ENCODE measurements at regions not wholly inside any gene's neighbourhood (a gene's known extent, or its start where the extent isn't known, plus 50 kb on each side); places are given as distances from the start of the nearest gene placed in this dataset.

DNA sequence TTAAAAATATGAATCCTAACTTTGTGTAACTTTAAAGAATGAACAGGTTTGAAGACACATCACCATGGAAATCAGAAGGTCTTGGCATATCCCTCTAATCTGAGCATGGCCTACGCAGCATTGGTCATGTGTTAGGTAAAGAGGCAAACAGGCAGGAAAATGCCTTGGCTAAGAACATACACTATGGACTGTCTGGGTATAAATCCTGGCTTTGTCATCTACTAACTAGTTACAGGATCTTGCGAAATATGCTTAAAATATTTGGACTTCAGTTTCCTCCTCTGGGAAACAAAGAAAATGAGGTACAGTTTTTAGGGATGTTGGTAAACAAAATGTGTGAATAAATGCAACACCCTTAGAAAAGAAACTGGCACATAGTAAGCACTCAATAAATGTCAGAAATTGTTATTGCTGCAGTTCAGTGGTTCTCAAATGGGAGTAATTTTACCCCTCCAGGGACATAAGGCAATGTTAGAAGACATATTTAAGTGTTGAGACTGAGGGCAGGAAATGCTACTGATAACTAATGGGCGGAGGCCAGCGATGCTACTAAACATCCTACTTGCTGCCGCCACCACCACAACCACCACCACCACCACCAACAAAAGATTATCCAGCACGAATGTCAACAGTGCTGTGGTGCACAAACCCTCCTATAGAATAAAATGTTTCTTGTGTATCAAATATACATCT lies 770.8 kb upstream of the SOX9 start:
- Histone ChIP-seq H3K9me3 (no peaks in the 10 kb centered on the region), H3K27me3 (no peaks in the 10 kb centered on the region), H3K36me3 (no peaks in the 10 kb centered on the region), H3K4me3 (no peak overlapping the region), H3K4me1 (no peaks in the 10 kb centered on the region), H3K27ac (no peak overlapping the region)
- TF ChIP-seq, protein P1, sequence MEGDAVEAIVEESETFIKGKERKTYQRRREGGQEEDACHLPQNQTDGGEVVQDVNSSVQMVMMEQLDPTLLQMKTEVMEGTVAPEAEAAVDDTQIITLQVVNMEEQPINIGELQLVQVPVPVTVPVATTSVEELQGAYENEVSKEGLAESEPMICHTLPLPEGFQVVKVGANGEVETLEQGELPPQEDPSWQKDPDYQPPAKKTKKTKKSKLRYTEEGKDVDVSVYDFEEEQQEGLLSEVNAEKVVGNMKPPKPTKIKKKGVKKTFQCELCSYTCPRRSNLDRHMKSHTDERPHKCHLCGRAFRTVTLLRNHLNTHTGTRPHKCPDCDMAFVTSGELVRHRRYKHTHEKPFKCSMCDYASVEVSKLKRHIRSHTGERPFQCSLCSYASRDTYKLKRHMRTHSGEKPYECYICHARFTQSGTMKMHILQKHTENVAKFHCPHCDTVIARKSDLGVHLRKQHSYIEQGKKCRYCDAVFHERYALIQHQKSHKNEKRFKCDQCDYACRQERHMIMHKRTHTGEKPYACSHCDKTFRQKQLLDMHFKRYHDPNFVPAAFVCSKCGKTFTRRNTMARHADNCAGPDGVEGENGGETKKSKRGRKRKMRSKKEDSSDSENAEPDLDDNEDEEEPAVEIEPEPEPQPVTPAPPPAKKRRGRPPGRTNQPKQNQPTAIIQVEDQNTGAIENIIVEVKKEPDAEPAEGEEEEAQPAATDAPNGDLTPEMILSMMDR (IDR thresholded peaks at IDR 0.05) = no peak
- DNase-seq (ENCODE audit: low spot score in 2 of 2) = no peak
- intact Hi-C loops (cut with DNase I) = no loop called here

DNA sequence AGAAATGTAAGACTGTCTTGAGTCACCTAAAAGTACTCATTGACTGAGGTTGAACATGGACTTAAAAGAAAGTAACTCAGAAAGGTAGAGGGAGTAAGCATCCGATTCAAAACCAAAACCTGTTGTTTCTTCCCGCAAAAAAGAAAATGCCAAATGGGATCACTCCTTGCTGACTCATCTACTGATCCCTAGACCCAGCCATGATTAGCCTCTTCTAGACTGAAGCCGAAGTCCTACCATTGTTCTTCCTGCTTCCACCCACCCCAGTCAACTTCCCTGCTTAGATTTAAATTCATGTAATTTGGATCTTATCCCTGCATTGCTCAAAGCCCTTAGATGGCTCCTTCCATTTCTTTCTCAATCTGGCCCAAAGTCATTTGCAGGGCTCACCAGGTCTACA lies 760.5 kb upstream of the SOX9 start:
- no peaks in the 10 kb centered on the region for H3K36me3 ChIP-seq
- TF ChIP-seq, protein P1 (IDR thresholded peaks at IDR 0.05) = no peak
- H3K9me3 ChIP-seq = peaks cover 0 to 4% of the 10 kb centered on the region in 2 donors
- no peak overlapping the region for H3K4me3 ChIP-seq
- no peak for DNase-seq (ENCODE audit: low spot score in 2 of 2)
- H3K4me1 ChIP-seq = no peaks in the 10 kb centered on the region
- intact Hi-C loops (cut with DNase I) = no loop called here
- H3K27me3 ChIP-seq = no peaks in the 10 kb centered on the region
- H3K27ac ChIP-seq = no peak overlapping the region

DNA sequence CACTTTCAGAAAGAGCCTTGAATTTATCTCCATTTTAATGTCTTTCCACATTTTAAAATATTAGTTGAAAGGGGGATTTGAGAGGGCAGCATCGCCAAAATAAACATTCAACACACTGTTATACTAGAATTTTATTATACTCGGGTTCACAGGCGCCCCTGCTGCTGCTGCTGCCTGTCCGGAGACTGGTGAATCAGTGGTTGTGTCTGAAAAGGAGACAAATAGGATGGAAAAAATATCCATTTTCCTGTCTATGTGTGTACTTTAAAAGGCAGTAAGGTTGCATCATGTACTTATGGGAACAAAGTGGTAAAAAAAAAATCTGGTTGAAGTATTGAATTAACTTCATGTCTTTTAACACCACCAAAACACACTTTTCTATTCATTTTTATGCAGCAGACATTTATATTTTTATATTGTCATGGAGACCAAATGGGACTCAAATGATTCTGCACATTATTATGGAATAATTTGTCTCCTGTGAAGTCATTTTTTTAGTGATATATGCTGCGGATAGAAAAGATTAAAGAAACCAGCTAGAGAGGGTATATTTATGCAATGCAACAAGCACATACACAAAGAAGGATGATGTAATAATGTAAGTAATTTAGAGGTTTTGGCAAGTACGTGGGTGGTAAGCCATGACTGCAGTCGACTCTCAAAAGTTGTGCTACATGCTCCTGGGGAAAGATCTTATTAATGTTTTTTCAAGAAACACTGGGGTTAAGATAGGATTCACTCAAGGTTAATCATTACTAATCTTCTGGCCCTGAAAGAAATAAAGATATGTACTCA lies 759.0 kb upstream of the SOX9 start:
- H3K4me1 ChIP-seq = no peaks in the 10 kb centered on the region
- DNase-seq (ENCODE audit: low spot score in 2 of 2) = no peak
- peaks cover 0 to 4% of the 10 kb centered on the region in 2 donors for H3K9me3 ChIP-seq
- TF ChIP-seq, protein P1 (IDR thresholded peaks at IDR 0.05) = no peak
- no peaks in the 10 kb centered on the region for H3K27me3 ChIP-seq
- intact Hi-C loops (cut with DNase I) = no loop called here
- no peaks in the 10 kb centered on the region for H3K36me3 ChIP-seq
- no peak overlapping the region for H3K27ac ChIP-seq
- no peak overlapping the region for H3K4me3 ChIP-seq

DNA sequence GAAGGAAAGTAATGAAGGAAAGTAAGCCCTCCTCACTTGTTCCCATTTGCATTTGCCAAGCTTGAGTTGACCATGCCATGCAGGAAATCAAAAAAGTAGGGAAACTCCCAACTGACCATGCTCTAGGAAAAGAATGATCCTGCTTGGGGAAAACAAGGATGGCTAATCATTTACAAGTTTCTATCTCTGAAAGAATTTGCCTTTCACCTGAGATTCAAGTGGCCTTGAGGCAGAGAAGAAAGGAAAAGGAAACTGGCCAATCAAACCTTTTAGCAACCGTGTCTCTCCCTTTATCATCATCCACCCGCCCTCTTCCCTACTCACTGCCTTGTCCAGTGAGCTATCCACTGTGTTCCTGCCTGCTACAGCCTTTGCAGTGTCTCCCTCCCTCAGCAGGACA lies 757.2 kb upstream of the SOX9 start:
- no peak overlapping the region for H3K4me3 ChIP-seq
- intact Hi-C loops (cut with DNase I) = no loop called here
- H3K9me3 ChIP-seq = no peaks in the 10 kb centered on the region
- no peaks in the 10 kb centered on the region for H3K36me3 ChIP-seq
- no peak for DNase-seq (ENCODE audit: low spot score in 2 of 2)
- TF ChIP-seq, protein P1 (IDR thresholded peaks at IDR 0.05) = no peak
- no peaks in the 10 kb centered on the region for H3K4me1 ChIP-seq
- no peak overlapping the region for H3K27ac ChIP-seq
- H3K27me3 ChIP-seq = no peaks in the 10 kb centered on the region

DNA sequence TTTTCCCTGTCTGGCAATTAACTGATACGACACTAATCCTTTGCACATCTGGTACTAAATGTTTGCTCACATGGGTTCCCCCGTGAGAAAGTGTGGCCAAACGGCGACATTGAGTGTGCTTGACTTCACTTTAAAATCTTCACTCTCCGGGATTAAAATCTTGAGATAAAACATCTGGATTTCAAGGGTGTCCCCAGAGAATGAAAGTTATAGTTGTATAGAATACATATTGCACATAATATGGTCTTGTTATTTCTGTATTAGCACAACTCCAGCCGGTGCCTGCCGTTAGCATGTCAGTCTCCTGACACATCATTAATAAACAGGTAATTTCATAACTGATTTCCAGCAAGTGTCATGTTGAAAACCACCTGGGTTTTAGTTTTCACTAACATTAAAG lies 749.0 kb upstream of the SOX9 start:
- Histone ChIP-seq H3K27ac (no peak overlapping the region), H3K27me3 (no peaks in the 10 kb centered on the region), H3K4me3 (no peak overlapping the region), H3K4me1 (no peaks in the 10 kb centered on the region), H3K36me3 (no peaks in the 10 kb centered on the region), H3K9me3 (no peaks in the 10 kb centered on the region)
- TF ChIP-seq, protein P1 (IDR thresholded peaks at IDR 0.05) = no peak
- DNase-seq (ENCODE audit: low spot score in 2 of 2) = no peak
- intact Hi-C loops (cut with DNase I) = no loop called here
